SU-DHL-6 (cell line): ENCODE measurements at regions not wholly inside any gene's neighbourhood (a gene's known extent, or its start where the extent isn't known, plus 50 kb on each side); places are given as distances from the start of the nearest gene placed in this dataset.
"Not testable (repeated sequence)": the region's sequence is repeated elsewhere in the genome, so short reads cannot be mapped to it uniquely, and the experiment has no call there.

Source experiments
- H2AFZ ChIP-seq: fragments of 200-600 bp; sonication (generic); 2 replicates; pipeline ENCODE4 v1.6.1; 2014; ENCODE audit warnings: low read depth, mild to moderate bottlenecking, moderate library complexity, mixed read lengths, antibody characterized with exemption, low read length; ENCODE audit not compliant: severe bottlenecking
- H3F3A ChIP-seq: fragments of 200-600 bp; shearing (Covaris generic); 2 replicates; pipeline ENCODE4 v1.6.0; 2016; ENCODE audit warnings: antibody characterized with exemption, mild to moderate bottlenecking; ENCODE audit not compliant: insufficient read depth
- H3K27ac ChIP-seq: fragments of 200-600 bp; sonication (generic); 2 replicates; pipeline ENCODE4 v1.5.1; 2016; ENCODE audit warnings: low read depth, mild to moderate bottlenecking, low read length, moderate library complexity, mixed read lengths
- H3K27me3 ChIP-seq: fragments of 200-600 bp; sonication (generic), shearing (Covaris generic); 2 replicates; pipeline ENCODE4 v1.6.0; 2014; ENCODE audit warnings: mild to moderate bottlenecking, low read length
- H3K36me3 ChIP-seq: fragments of 200-600 bp; sonication (generic); 2 replicates; pipeline ENCODE4 v1.6.1; 2014; ENCODE audit warnings: mild to moderate bottlenecking, low read length, mixed read lengths
- H3K4me2 ChIP-seq: fragments of 300-600, 200-600 bp; shearing (Covaris generic), sonication (generic); 2 replicates; pipeline ENCODE4 v1.6.0; 2014; ENCODE audit warnings: low read length, low read depth, mild to moderate bottlenecking; ENCODE audit not compliant: poor library complexity, severe bottlenecking
- H3K4me3 ChIP-seq: fragments of 200-600 bp; sonication (generic); 2 replicates; pipeline ENCODE4 v1.5.1; 2014; ENCODE audit warnings: antibody characterized with exemption, low read length, mild to moderate bottlenecking, mixed read lengths; ENCODE audit not compliant: insufficient read depth, poor library complexity, severe bottlenecking
- H3K79me2 ChIP-seq: fragments of 200-600 bp; sonication (generic); 2 replicates; pipeline ENCODE4 v1.6.1; 2014; ENCODE audit warnings: mild to moderate bottlenecking, low read length, moderate library complexity; ENCODE audit not compliant: insufficient read depth
- H3K9ac ChIP-seq: fragments of 200-600 bp; sonication (generic); 2 replicates; pipeline ENCODE4 v1.7.0; 2014; ENCODE audit warnings: mild to moderate bottlenecking, low read length
- H3K9me2 ChIP-seq: fragments of 200-600 bp; sonication (generic); replicated peaks from 2 replicates; pipeline ENCODE4 v1.6.1; 2014; ENCODE audit warnings: low read length; ENCODE audit not compliant: insufficient read depth
- H3K9me3 ChIP-seq: fragments of 200-600 bp; sonication (generic); 2 replicates; pipeline ENCODE4 v1.6.1; 2014; ENCODE audit warnings: low read length, mixed read lengths; ENCODE audit not compliant: insufficient read depth
- H4K20me1 ChIP-seq: fragments of 200-600 bp; sonication (generic); 2 replicates; pipeline ENCODE4 v1.6.1; 2014; ENCODE audit warnings: low read depth, mild to moderate bottlenecking, antibody characterized with exemption, low read length, moderate library complexity, mixed read lengths
- EZH2phosphoT487 ChIP-seq: fragments of 200-600 bp; sonication (generic), shearing (Covaris generic); conservative IDR thresholded peaks from 2 replicates; pipeline ENCODE4 v1.6.1; 2018; ENCODE audit warnings: mild to moderate bottlenecking, antibody characterized with exemption, low read length, moderate library complexity, mixed read lengths
- TF ChIP-seq, protein P1 (sequence below): fragments of 200-600 bp; sonication (generic); IDR thresholded peaks from one replicate; pipeline ENCODE4 v1.5.1; 2017; ENCODE audit warnings: antibody characterized with exemption, mild to moderate bottlenecking, low read length, moderate library complexity; ENCODE audit not compliant: insufficient read depth, poor library complexity, severe bottlenecking

DNA sequence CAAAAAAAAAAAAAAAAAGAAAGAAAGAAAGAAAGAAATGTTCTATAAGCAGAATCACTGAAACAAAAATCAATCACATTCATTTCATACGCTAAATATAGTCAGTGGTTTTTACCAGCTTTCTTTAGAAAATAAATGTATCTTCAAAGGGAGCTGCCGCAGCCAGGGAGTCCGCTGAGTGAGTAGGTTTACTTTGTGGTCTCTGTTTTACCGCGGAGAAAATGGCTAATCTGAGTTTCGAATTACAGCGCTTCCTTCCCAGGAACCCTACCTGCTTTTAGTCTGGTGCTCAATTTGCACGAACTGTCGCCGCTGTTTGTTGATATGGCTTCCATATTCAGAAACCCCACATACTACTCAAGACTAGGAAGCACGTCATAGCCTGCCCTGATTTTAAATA, 102.4 kb downstream of the TFAP2A start:
- Histone ChIP-seq H3K4me2 (no peak overlapping the region), H3K27ac (no peak overlapping the region), H3F3A (no peaks in the 10 kb centered on the region), H3K79me2 (no peaks in the 10 kb centered on the region), H3K9me2 (no peaks in the 10 kb centered on the region), H3K27me3 (0 out of 2 replicates have a peak, but pooled peaks cover 4% of the 10 kb centered on the region), H3K4me3 (no peak overlapping the region), H2AFZ (no peak overlapping the region), H4K20me1 (no peaks in the 10 kb centered on the region), H3K36me3 (no peaks in the 10 kb centered on the region), H3K9me3 (no peaks in the 10 kb centered on the region), H3K9ac (no peak overlapping the region)
- TF ChIP-seq, protein P1, sequence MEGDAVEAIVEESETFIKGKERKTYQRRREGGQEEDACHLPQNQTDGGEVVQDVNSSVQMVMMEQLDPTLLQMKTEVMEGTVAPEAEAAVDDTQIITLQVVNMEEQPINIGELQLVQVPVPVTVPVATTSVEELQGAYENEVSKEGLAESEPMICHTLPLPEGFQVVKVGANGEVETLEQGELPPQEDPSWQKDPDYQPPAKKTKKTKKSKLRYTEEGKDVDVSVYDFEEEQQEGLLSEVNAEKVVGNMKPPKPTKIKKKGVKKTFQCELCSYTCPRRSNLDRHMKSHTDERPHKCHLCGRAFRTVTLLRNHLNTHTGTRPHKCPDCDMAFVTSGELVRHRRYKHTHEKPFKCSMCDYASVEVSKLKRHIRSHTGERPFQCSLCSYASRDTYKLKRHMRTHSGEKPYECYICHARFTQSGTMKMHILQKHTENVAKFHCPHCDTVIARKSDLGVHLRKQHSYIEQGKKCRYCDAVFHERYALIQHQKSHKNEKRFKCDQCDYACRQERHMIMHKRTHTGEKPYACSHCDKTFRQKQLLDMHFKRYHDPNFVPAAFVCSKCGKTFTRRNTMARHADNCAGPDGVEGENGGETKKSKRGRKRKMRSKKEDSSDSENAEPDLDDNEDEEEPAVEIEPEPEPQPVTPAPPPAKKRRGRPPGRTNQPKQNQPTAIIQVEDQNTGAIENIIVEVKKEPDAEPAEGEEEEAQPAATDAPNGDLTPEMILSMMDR, result no peak
- no peak for TF ChIP-seq EZH2phosphoT487

DNA sequence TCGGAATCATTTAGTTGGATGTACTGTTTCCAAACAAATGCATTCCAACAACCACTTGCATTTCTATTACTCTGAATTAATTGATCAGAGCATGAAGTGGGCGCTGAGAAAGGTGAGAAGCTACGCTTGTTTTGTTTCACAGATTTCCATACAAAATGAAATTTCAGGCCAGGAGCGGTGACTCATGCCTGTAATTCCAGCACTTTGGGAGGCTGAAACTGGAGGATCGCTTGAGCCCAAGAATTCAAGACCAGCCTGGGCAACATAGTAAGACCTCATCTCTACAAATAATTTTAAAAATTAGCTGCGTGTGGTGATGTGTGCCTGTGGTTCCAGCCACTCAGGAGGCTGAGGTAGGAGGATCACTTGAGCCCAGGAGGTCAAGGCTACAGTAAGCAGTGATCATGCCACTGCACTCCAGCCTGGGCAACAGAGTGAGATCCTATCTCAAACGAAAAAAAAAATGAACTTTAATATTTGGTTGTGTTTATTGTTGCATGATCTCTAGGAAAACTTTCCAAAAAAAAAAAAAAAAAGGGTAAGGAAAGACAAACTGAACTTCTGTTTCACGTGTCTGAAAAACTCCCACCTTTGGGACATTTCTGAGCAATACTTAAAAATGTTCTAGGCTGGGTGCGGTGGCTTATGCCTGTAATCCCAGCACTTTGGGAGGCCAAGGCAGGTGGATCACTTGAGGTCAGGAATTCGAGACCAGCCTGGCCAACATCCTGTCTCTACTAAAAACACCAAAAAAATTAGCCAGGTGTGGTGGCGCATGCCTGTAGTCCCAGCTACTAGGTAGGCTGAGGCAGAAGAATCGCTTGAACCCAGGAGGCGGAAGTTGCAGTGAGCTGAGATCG, 103.1 kb downstream of the TFAP2A start:
- H3K9me3 ChIP-seq, H3K9ac ChIP-seq, H3K4me2 ChIP-seq, H3K79me2 ChIP-seq, H3K27ac ChIP-seq, H4K20me1 ChIP-seq, H3K27me3 ChIP-seq, H3K9me2 ChIP-seq, H3K36me3 ChIP-seq, H3K4me3 ChIP-seq, H3F3A ChIP-seq, H2AFZ ChIP-seq: not testable (repeated sequence)

DNA sequence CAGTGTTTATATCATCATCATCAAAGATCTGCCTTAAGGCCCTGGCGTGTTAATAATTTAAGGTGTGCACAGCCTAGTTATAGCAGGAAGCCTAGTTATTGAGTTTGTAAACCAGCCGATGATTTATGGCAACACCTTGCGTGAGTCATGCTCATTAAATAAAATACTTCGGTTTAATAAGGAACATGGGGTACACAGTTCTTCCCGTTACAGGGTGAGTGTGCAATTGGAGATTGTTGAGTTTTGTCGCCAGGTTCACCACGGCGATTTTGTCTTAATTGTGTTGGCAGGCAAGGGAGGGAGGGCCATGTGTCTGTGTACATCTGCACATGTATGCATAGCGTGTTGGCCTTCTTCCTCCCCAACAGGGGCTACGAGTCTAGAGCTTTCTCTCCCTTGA, 104.0 kb downstream of the TFAP2A start:
- H3K4me2 ChIP-seq, result no peak overlapping the region
- H3K9me2 ChIP-seq, result no peaks in the 10 kb centered on the region
- H4K20me1 ChIP-seq, result no peaks in the 10 kb centered on the region
- no peak overlapping the region for H2AFZ ChIP-seq
- H3K9me3 ChIP-seq, result no peaks in the 10 kb centered on the region
- H3K4me3 ChIP-seq, result no peak overlapping the region
- no peaks in the 10 kb centered on the region for H3F3A ChIP-seq
- no peaks in the 10 kb centered on the region for H3K79me2 ChIP-seq
- 0 out of 2 replicates have a peak, but pooled peaks cover 4% of the 10 kb centered on the region for H3K27me3 ChIP-seq
- TF ChIP-seq, protein P1, result no peak
- TF ChIP-seq EZH2phosphoT487, result no peak
- no peak overlapping the region for H3K9ac ChIP-seq
- H3K36me3 ChIP-seq, result no peaks in the 10 kb centered on the region
- H3K27ac ChIP-seq, result no peak overlapping the region

DNA sequence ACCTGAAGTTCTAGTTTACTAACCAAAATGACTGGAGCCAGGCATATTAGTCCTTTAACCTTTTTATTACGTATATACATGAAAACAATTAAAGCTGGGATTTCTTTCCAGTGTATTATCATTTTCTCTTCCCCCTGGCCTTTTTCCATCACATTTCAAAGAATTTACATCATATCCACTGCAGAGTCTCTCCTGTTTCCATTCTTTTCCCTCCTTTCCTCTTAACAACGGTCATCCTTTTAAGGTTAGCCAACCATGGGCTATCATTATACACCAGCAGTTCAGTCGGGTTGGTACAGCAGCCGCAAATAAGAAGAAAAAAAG, 104.6 kb downstream of the TFAP2A start:
- Histone ChIP-seq H3K27me3 (0 out of 2 replicates have a peak, but pooled peaks cover 4% of the 10 kb centered on the region), H3K27ac (no peak overlapping the region), H3K9me3 (no peaks in the 10 kb centered on the region), H4K20me1 (no peaks in the 10 kb centered on the region), H3K9ac (no peak overlapping the region), H3K36me3 (no peaks in the 10 kb centered on the region), H3K4me2 (no peak overlapping the region), H3F3A (no peaks in the 10 kb centered on the region), H3K9me2 (no peaks in the 10 kb centered on the region), H2AFZ (no peak overlapping the region), H3K79me2 (no peaks in the 10 kb centered on the region), H3K4me3 (no peak overlapping the region)
- TF ChIP-seq, protein P1, result no peak
- TF ChIP-seq EZH2phosphoT487, result no peak
